Sigmoid colon (tissue), 4 donors: ENCODE measurements at regions not wholly inside any gene's neighbourhood (a gene's known extent, or its start where the extent isn't known, plus 50 kb on each side); places are given as distances from the start of the nearest gene placed in this dataset.

Source experiments
- CTCF ChIP-seq, 4 experiments: fragments of 450-650 bp in 3 of 4; fragments of 200-600 bp in 1 of 4; IDR thresholded peaks; one replicate each; pipeline ENCODE4 v1.5.1; 2016 to 2019; ENCODE audit warnings: antibody characterized with exemption in 4 of 4, mild to moderate bottlenecking in 3 of 4, moderate library complexity in 2 of 4
- EP300 ChIP-seq, 4 donors: sonication (generic); formaldehyde crosslinking; IDR thresholded peaks; one replicate each; pipeline ENCODE4 v1.6.1; 2017; ENCODE audit warnings: antibody characterized with exemption in 4 of 4
- POLR2A ChIP-seq, 2 donors: fragments of 450-650 bp; IDR thresholded peaks; one replicate each; pipeline ENCODE4 v1.6.1; 2016; ENCODE audit warnings: antibody characterized with exemption in 2 of 2, mild to moderate bottlenecking in 2 of 2, moderate library complexity in 2 of 2
- POLR2AphosphoS5 ChIP-seq, 4 donors: sonication (generic); formaldehyde crosslinking; IDR thresholded peaks; one replicate each; pipeline ENCODE4 v1.6.1; 2017; ENCODE audit warnings: antibody characterized with exemption in 4 of 4

DNA sequence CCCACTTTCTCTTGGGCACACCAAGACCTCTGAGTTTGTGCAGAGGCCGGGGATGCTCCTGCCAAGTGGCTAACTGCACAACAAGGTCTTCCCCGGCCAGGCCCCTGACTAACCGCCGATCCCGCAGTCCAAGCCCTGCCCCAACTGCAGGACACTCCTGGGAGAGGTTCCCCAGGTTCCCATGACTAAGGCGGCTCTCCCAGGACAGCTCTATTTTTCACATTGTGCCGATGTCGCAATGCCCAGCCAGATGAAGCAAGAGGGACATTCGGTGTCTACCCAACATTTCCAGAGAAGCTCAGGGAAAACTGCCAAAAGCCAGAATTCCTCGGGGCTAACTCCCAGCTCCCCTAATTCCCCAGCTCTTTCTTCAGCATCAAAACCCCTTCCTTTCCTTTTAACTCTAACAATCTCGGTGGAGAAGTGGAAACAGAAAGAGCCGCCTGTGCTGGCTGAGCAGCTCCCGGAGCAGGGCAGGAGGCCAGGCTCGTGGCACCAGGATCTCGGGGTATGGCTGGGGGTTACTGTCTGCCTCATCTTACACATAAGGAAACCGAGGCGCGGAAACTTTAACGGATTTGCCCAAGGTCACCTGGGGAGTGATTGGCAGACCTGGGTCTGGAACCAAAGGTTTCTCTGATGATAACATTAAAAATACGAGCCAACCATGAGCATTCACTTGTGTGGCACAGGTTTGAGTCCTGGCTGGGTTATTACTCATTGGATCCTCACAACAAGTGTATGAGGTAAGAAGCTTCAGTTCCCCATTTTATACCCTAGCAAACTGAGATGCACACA is 318.2 kb downstream of the BCL11B start:
- TF ChIP-seq CTCF (IDR thresholded peaks at IDR 0.05) (no peak), POLR2A (IDR thresholded peaks at IDR 0.05) (no peak), EP300 (IDR thresholded peaks at IDR 0.05) (no peak), POLR2AphosphoS5 (IDR thresholded peaks at IDR 0.05) (peak in 2 of 4 donors; percentile 39 to 66)
